AG04449 (cell line): ENCODE measurements at regions not wholly inside any gene's neighbourhood (a gene's known extent, or its start where the extent isn't known, plus 50 kb on each side); places are given as distances from the start of the nearest gene placed in this dataset.
"Not testable (repeated sequence)": the region's sequence is repeated elsewhere in the genome, so short reads cannot be mapped to it uniquely, and the experiment has no call there.

Source experiments
- CTCF ChIA-PET: fragments of 350-600 bp; formaldehyde crosslinking; extraction: SDS; loops from one replicate; lab custom pipeline; 2021; ENCODE audit warnings: antibody characterized with exemption; lab: Yijun Ruan, JAX
- POLR2A ChIA-PET: fragments of 400-600, 350-600 bp; formaldehyde crosslinking; extraction: SDS; loops from one replicate; lab custom pipeline; 2020; ENCODE audit warnings: antibody characterized with exemption, inconsistent platforms; lab: Yijun Ruan, JAX
- DNase-seq: peaks from one replicate; pipeline ENCODE4 v3.0.0-alpha.2; 2010; ENCODE audit warnings: low read depth, low spot score
- H3K4me3 ChIP-seq: 2 replicates; pipeline ENCODE4 v1.5.1; 2011; ENCODE audit warnings: low read depth, mild to moderate bottlenecking, control low read depth, low read length
- CTCF ChIP-seq: IDR thresholded peaks from one replicate; pipeline ENCODE4 v1.5.1; 2011; ENCODE audit warnings: mild to moderate bottlenecking, moderate library complexity, low read length, control low read depth, inconsistent platforms; ENCODE audit not compliant: insufficient read depth; ENCODE audit errors: missing control alignments

DNA sequence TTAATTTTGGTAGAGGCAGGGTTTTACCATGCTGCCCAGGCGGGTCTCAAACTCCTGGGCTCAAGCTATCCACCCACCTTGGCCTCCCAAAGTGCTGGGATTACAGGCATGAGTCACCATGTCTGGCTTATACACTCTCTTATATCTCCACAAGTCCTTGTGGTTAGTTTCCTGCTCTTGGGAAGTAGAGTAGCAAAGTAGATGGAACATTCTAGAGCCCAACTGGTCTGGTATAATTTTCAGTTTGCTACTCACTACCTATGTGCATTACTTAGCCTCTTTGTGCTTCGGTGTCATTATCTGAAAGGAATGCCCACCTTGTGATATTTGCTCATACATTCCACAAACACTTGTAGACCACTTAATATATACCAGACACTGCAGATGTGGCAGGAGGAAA is 96.6 kb upstream of the IPO9 start:
- DNase-seq, result no peak
- CTCF ChIA-PET, result interaction anchor here (1.5 kb wide), 4 partner anchors 13 to 62 kb away, joined by 3 to 7 read pairs (median 6); no protein-coding TSS in a partner anchor
- no peak for TF ChIP-seq CTCF
- H3K4me3 ChIP-seq, result no peak overlapping the region
- POLR2A ChIA-PET, result interaction anchor here (1.0 kb wide), 1 partner anchor 11 kb away, joined by 5 read pairs; no protein-coding TSS in a partner anchor

DNA sequence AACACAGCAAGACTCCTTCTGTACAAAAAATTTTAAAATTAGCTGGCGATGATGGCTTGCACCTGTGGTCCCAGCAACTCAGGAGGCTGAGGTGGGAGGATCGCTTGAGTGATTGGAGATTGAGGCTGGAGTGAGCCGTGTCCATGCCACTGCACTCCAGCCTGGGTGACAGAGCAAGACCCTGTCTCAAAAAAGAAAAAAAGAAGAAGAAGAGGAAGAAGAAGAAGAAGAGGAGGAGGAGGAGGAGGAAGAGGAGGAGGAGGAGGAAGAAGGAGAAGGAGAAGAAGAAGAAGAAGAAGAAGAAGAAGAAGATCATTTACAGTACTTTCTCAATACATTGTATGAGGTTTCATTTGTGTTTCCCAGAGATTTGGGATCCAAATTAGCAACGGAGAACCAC is 94.7 kb upstream of the IPO9 start:
- DNase-seq, POLR2A ChIA-PET, H3K4me3 ChIP-seq: not testable (repeated sequence)
- CTCF ChIA-PET, result interaction anchor here (1.0 to 1.6 kb wide), 4 partner anchors 9 to 132 kb away, joined by 3 to 4 read pairs (median 3); no protein-coding TSS in a partner anchor

DNA sequence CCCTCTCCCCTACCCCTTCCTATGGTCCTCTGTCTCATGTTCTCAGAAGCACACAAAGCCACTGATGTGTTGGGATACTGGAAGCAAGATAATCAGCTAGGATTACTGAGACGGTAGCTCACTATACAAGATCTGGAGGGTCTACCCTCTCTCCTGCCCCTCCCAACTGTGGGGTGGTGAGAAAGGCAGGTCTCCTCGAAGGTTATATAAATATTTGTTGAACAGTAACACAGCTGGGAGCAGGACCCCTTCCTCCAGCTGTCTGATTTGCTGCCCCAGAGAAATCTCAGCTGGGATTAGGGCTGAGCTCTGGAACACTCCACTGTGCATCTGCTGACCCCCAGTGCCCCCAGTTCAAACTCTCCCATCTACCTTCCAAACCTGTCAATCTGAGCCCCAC is 94.2 kb upstream of the IPO9 start:
- CTCF ChIA-PET, result interaction anchor here (1.1 to 1.6 kb wide), 3 partner anchors 10 to 133 kb away, joined by 3 to 4 read pairs (median 3); no protein-coding TSS in a partner anchor
- POLR2A ChIA-PET, result no interaction called here
- no peak for TF ChIP-seq CTCF
- no peak for DNase-seq
- H3K4me3 ChIP-seq, result no peak overlapping the region

GRCh38 chr1:201736707-201737320 is 92.1 kb upstream of the IPO9 start:
- CTCF ChIA-PET, result interaction anchor here (0.6 to 4.8 kb wide), 10 partner anchors 9 to 178 kb away, joined by 3 to 24 read pairs (median 3); no protein-coding TSS in a partner anchor
- TF ChIP-seq CTCF, result no peak
- POLR2A ChIA-PET, result interaction anchor here (0.6 to 1.8 kb wide), 5 partner anchors 12 to 232 kb away, joined by 3 to 11 read pairs (median 3); no protein-coding TSS in a partner anchor
- H3K4me3 ChIP-seq, result no peak overlapping the region
- no peak for DNase-seq

DNA sequence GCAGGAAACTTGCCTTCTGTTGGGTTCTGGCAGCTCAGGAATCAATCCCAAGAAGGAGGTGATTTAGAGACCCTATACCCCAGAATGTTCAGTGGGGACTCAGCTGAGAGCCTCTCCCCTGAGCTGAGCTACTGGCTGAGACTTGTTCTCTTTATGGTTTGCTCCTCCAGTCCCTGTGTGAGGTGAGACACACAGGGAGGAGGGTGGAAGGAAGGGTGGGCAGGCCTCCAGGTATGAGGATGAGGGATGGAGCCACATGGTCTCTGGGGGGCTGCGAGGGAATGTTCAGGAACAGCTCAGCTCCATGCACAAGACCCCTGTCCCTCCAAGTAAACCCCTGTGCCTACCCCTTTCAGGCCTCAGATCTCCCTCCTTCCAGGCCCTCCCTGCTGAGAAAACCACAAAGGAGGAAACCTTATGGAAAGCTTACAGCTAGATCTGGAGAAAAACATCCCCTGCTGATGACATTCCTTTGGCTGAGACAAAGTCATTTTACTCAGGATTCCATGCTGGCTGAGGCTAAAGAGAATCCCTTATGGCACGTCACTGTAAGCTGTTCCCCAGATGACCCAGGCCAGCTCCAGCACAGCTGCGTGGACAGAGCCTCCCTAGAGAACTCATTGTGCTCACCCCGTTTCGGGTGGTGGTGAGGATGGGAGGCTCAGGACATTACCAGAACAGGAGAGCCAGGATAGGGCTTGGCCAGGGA is 91.5 kb upstream of the IPO9 start:
- H3K4me3 ChIP-seq, result peak overlapping the region; percentile 6; the same call in 1 of the 2 replicates
- POLR2A ChIA-PET, result interaction anchor here (0.6 to 1.8 kb wide), 5 partner anchors 11 to 231 kb away, joined by 3 to 11 read pairs (median 3); no protein-coding TSS in a partner anchor
- no peak for TF ChIP-seq CTCF

DNA sequence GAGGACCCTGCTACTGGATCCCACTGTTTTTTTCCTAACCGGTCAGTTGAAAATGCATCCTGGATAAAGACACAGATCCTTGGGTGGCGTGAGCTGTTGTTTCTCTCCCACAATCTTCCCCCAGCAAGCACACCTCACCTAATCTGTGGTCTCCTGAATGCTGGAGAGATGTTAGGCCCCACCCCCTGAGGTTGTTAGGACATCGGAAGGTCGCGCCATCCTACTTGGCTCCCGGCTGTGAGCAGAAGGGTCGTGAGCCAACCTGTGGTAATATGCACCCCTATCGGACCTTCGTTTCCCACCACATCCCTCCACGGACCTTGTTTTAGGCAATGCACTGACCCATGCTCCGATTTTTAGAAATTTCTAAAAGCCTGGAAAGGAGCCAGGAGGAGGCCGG is 89.9 kb upstream of the IPO9 start:
- no peak for TF ChIP-seq CTCF
- peak overlapping the region; percentile 76 for H3K4me3 ChIP-seq
- POLR2A ChIA-PET, result no interaction called here
- DNase-seq, result no peak
- CTCF ChIA-PET, result interaction anchor here (1.2 to 4.8 kb wide), 2 partner anchors 31 to 55 kb away, joined by 3 to 24 read pairs; no protein-coding TSS in a partner anchor

More for the DNA sequence above, 91.5 kb upstream of the IPO9 start:
- CTCF ChIA-PET, result interaction anchor here (0.6 to 4.8 kb wide), 10 partner anchors 9 to 206 kb away, joined by 3 to 24 read pairs (median 4); no protein-coding TSS in a partner anchor
- peak; percentile 93 for DNase-seq
